ENCODE measurements at regions not wholly inside any gene's neighbourhood (a gene's known extent, or its start where the extent isn't known, plus 50 kb on each side); places are given as distances from the start of the nearest gene placed in this dataset.

DNA sequence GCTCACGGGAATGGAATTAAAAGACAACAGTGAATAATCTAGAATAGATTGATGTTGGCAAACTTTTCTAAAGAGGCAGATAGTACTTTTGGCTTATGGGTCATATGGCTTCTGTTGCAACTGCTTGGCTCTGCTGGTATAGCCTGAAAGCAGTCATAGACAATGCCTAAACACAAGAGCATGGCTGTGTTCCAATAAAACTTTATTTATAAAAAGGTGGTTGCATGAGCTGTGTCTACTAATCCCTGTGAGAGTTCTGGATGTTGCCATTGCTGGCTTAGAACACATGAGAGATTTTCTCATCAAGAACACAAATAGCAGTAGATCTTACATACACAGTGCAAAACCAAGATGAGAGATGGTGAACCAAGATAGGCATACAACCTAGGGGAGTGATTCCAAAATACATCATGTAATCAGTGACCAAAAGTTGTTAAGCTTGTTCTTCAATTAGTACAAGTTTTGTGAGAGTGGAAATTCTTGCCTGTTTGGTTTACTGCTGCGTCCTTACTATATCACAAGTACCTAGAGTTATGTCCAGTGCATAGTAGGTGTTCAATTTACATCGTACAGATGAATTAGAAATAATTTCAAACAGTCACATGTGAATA, 380.0 kb downstream of the METTL4 start:
- H4K91ac ChIP-seq (ENCODE audit: low read depth, low read length, poor library complexity): no peak overlapping the region
- no peak overlapping the region for H3K4me3 ChIP-seq (ENCODE audit: low read length in 2 of 2)
- no peaks in the 10 kb centered on the region for H3K79me1 ChIP-seq (ENCODE audit: low read depth, low read length)
- H2AFZ ChIP-seq (ENCODE audit: low read length): no peak overlapping the region
- no peak overlapping the region for H3K14ac ChIP-seq (ENCODE audit: low read length)
- no peak overlapping the region for H4K8ac ChIP-seq (ENCODE audit: low read depth, low read length)
- H3K9me3 ChIP-seq (replicated peaks in 1 of 2; ENCODE audit: control insufficient read depth in 2 of 2, insufficient read depth in 1 of 2, low read depth in 1 of 2, low read length in 2 of 2): no peaks in the 10 kb centered on the region
- H2AK5ac ChIP-seq (ENCODE audit: low read depth, low read length): no peak overlapping the region
- no peak overlapping the region for H2BK5ac ChIP-seq (ENCODE audit: low read length)
- no peak overlapping the region for H3K9ac ChIP-seq (ENCODE audit: low read depth, low read length, poor library complexity)
- no peak overlapping the region for H3K4ac ChIP-seq (ENCODE audit: low read length)
- no peak overlapping the region for H2BK120ac ChIP-seq (ENCODE audit: low read depth, low read length)
- no peak for DNase-seq (ENCODE audit: low spot score)
- no peak overlapping the region for H3K18ac ChIP-seq (ENCODE audit: low read length)
- H3K4me2 ChIP-seq (ENCODE audit: insufficient read depth, low read length, poor library complexity, severe bottlenecking): no peak overlapping the region
- no peaks in the 10 kb centered on the region for H3K4me1 ChIP-seq (ENCODE audit: control insufficient read depth in 2 of 2, insufficient read depth in 1 of 2, low read depth in 1 of 2, low read length in 2 of 2)
- no peak overlapping the region for H2BK12ac ChIP-seq (ENCODE audit: low read length)
- no CpG with 5 or more reads among the region's 3 CpGs for WGBS, 2 donors (ENCODE audit: extremely low coverage in 2 of 2, insufficient read length in 2 of 2, insufficient replicate concordance in 1 of 2)
- H3K27me3 ChIP-seq (ENCODE audit: control insufficient read depth in 3 of 3, insufficient read depth in 3 of 3, low read depth in 1 of 3, low read length in 3 of 3): no peaks in the 10 kb centered on the region
- no peak overlapping the region for H3K27ac ChIP-seq (replicated peaks; ENCODE audit: low read length)
- H3K23ac ChIP-seq (ENCODE audit: low read depth, low read length, poor library complexity): no peak overlapping the region
- no peaks in the 10 kb centered on the region for H3K36me3 ChIP-seq (replicated peaks in 1 of 2; ENCODE audit: control insufficient read depth in 2 of 2, insufficient read depth in 2 of 2, low read length in 2 of 2)
- no peak overlapping the region for H2BK15ac ChIP-seq (ENCODE audit: low read length)

DNA sequence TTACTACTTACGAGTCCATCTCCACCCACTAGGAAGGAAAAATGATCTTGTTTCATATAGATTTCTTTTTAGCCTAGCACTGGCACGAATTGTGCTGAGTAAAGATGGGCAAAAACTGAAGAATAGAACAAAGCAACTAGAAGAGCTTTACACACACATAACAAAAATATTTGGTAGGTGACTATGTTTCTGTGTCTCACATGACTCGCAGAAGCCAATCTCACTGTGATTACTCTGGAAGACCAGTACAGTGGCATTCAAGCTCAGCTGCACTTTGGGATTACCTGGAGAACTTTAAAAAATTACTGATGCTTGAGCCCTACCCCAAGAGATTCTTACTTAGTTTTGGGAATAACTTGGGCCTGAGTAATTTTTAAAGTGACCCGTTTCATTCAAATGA, 378.7 kb downstream of the METTL4 start:
- no peak overlapping the region for H4K91ac ChIP-seq (ENCODE audit: low read depth, low read length, poor library complexity)
- H3K79me1 ChIP-seq (ENCODE audit: low read depth, low read length): no peaks in the 10 kb centered on the region
- H2AK5ac ChIP-seq (ENCODE audit: low read depth, low read length): no peak overlapping the region
- H2BK15ac ChIP-seq (ENCODE audit: low read length): no peak overlapping the region
- H3K4me2 ChIP-seq (ENCODE audit: insufficient read depth, low read length, poor library complexity, severe bottlenecking): no peak overlapping the region
- H3K4me3 ChIP-seq (ENCODE audit: low read length in 2 of 2): no peak overlapping the region
- H3K9ac ChIP-seq (ENCODE audit: low read depth, low read length, poor library complexity): no peak overlapping the region
- H2AFZ ChIP-seq (ENCODE audit: low read length): no peak overlapping the region
- H3K18ac ChIP-seq (ENCODE audit: low read length): no peak overlapping the region
- H3K23ac ChIP-seq (ENCODE audit: low read depth, low read length, poor library complexity): no peak overlapping the region
- no peak for DNase-seq (ENCODE audit: low spot score)
- H2BK120ac ChIP-seq (ENCODE audit: low read depth, low read length): no peak overlapping the region
- H3K27ac ChIP-seq (replicated peaks; ENCODE audit: low read length): no peak overlapping the region
- WGBS, 2 donors (ENCODE audit: extremely low coverage in 2 of 2, insufficient read length in 2 of 2, insufficient replicate concordance in 1 of 2): no CpG with 5 or more reads among the region's 4 CpGs
- no peak overlapping the region for H4K8ac ChIP-seq (ENCODE audit: low read depth, low read length)
- H3K4me1 ChIP-seq (ENCODE audit: control insufficient read depth in 2 of 2, insufficient read depth in 1 of 2, low read depth in 1 of 2, low read length in 2 of 2): no peaks in the 10 kb centered on the region
- no peak overlapping the region for H2BK5ac ChIP-seq (ENCODE audit: low read length)
- no peak overlapping the region for H3K4ac ChIP-seq (ENCODE audit: low read length)
- no peak overlapping the region for H2BK12ac ChIP-seq (ENCODE audit: low read length)
- H3K36me3 ChIP-seq (replicated peaks in 1 of 2; ENCODE audit: control insufficient read depth in 2 of 2, insufficient read depth in 2 of 2, low read length in 2 of 2): no peaks in the 10 kb centered on the region
- no peaks in the 10 kb centered on the region for H3K9me3 ChIP-seq (replicated peaks in 1 of 2; ENCODE audit: control insufficient read depth in 2 of 2, insufficient read depth in 1 of 2, low read depth in 1 of 2, low read length in 2 of 2)
- no peak overlapping the region for H3K14ac ChIP-seq (ENCODE audit: low read length)
- no peaks in the 10 kb centered on the region for H3K27me3 ChIP-seq (ENCODE audit: control insufficient read depth in 3 of 3, insufficient read depth in 3 of 3, low read depth in 1 of 3, low read length in 3 of 3)

DNA sequence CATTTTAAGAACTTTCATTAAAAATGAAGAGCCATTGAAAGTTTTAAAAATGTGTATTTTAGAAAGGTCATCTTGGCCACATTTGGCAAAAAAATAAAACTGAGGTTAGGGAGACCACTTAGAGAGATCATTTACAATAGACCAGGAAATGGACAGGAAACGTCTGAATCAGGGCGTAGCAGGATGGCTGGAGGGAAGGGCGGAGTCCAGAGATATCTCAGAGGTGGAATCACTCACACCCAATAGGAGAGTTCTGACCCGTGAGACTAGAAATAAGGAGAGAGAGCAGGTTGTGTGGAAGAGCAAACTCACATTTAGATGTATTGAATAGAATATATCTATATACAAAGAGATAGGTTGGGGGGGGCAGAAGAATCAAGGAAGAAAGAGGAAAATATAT, 373.4 kb downstream of the METTL4 start:
- H2BK12ac ChIP-seq (ENCODE audit: low read length): no peak overlapping the region
- no peak overlapping the region for H2AFZ ChIP-seq (ENCODE audit: low read length)
- no peak overlapping the region for H3K9ac ChIP-seq (ENCODE audit: low read depth, low read length, poor library complexity)
- H2AK5ac ChIP-seq (ENCODE audit: low read depth, low read length): no peak overlapping the region
- no peak overlapping the region for H3K4me2 ChIP-seq (ENCODE audit: insufficient read depth, low read length, poor library complexity, severe bottlenecking)
- H3K4me3 ChIP-seq (ENCODE audit: low read length in 2 of 2): no peak overlapping the region
- WGBS, 2 donors (ENCODE audit: extremely low coverage in 2 of 2, insufficient read length in 2 of 2, insufficient replicate concordance in 1 of 2): no CpG with 5 or more reads among the region's 4 CpGs
- no peak overlapping the region for H3K27ac ChIP-seq (replicated peaks; ENCODE audit: low read length)
- H3K18ac ChIP-seq (ENCODE audit: low read length): no peak overlapping the region
- no peak overlapping the region for H4K8ac ChIP-seq (ENCODE audit: low read depth, low read length)
- H2BK5ac ChIP-seq (ENCODE audit: low read length): no peak overlapping the region
- H3K4ac ChIP-seq (ENCODE audit: low read length): no peak overlapping the region
- no peaks in the 10 kb centered on the region for H3K27me3 ChIP-seq (ENCODE audit: control insufficient read depth in 3 of 3, insufficient read depth in 3 of 3, low read depth in 1 of 3, low read length in 3 of 3)
- no peak overlapping the region for H2BK15ac ChIP-seq (ENCODE audit: low read length)
- H3K9me3 ChIP-seq (replicated peaks in 1 of 2; ENCODE audit: control insufficient read depth in 2 of 2, insufficient read depth in 1 of 2, low read depth in 1 of 2, low read length in 2 of 2): no peaks in the 10 kb centered on the region
- no peaks in the 10 kb centered on the region for H3K79me1 ChIP-seq (ENCODE audit: low read depth, low read length)
- no peak for DNase-seq (ENCODE audit: low spot score)
- H3K36me3 ChIP-seq (replicated peaks in 1 of 2; ENCODE audit: control insufficient read depth in 2 of 2, insufficient read depth in 2 of 2, low read length in 2 of 2): no peaks in the 10 kb centered on the region
- no peak overlapping the region for H3K23ac ChIP-seq (ENCODE audit: low read depth, low read length, poor library complexity)
- no peaks in the 10 kb centered on the region for H3K4me1 ChIP-seq (ENCODE audit: control insufficient read depth in 2 of 2, insufficient read depth in 1 of 2, low read depth in 1 of 2, low read length in 2 of 2)
- no peak overlapping the region for H3K14ac ChIP-seq (ENCODE audit: low read length)
- no peak overlapping the region for H2BK120ac ChIP-seq (ENCODE audit: low read depth, low read length)
- no peak overlapping the region for H4K91ac ChIP-seq (ENCODE audit: low read depth, low read length, poor library complexity)

- H2AFZ ChIP-seq (ENCODE audit: low read length): no peak overlapping the region
- no peak overlapping the region for H3K27ac ChIP-seq (replicated peaks; ENCODE audit: low read length)
- no peak overlapping the region for H3K4me2 ChIP-seq (ENCODE audit: insufficient read depth, low read length, poor library complexity, severe bottlenecking)
- DNase-seq (ENCODE audit: low spot score): no peak
- no peaks in the 10 kb centered on the region for H3K9me3 ChIP-seq (replicated peaks in 1 of 2; ENCODE audit: control insufficient read depth in 2 of 2, insufficient read depth in 1 of 2, low read depth in 1 of 2, low read length in 2 of 2)
- H2AK5ac ChIP-seq (ENCODE audit: low read depth, low read length): no peak overlapping the region
- no peak overlapping the region for H2BK5ac ChIP-seq (ENCODE audit: low read length)
- H2BK12ac ChIP-seq (ENCODE audit: low read length): no peak overlapping the region
- no peaks in the 10 kb centered on the region for H3K79me1 ChIP-seq (ENCODE audit: low read depth, low read length)
- no peaks in the 10 kb centered on the region for H3K4me1 ChIP-seq (ENCODE audit: control insufficient read depth in 2 of 2, insufficient read depth in 1 of 2, low read depth in 1 of 2, low read length in 2 of 2)
- H3K18ac ChIP-seq (ENCODE audit: low read length): no peak overlapping the region
- no peak overlapping the region for H3K14ac ChIP-seq (ENCODE audit: low read length)
- no peak overlapping the region for H2BK15ac ChIP-seq (ENCODE audit: low read length)
- no peak overlapping the region for H2BK120ac ChIP-seq (ENCODE audit: low read depth, low read length)
- no peak overlapping the region for H3K23ac ChIP-seq (ENCODE audit: low read depth, low read length, poor library complexity)
- no peak overlapping the region for H3K4ac ChIP-seq (ENCODE audit: low read length)
- H3K9ac ChIP-seq (ENCODE audit: low read depth, low read length, poor library complexity): no peak overlapping the region
- no peak overlapping the region for H4K91ac ChIP-seq (ENCODE audit: low read depth, low read length, poor library complexity)
- H3K27me3 ChIP-seq (ENCODE audit: control insufficient read depth in 3 of 3, insufficient read depth in 3 of 3, low read depth in 1 of 3, low read length in 3 of 3): no peaks in the 10 kb centered on the region
- no peak overlapping the region for H4K8ac ChIP-seq (ENCODE audit: low read depth, low read length)
- H3K4me3 ChIP-seq (ENCODE audit: low read length in 2 of 2): no peak overlapping the region
- WGBS, 2 donors (ENCODE audit: extremely low coverage in 2 of 2, insufficient read length in 2 of 2, insufficient replicate concordance in 1 of 2): no CpG with 5 or more reads among the region's 2 CpGs
- no peaks in the 10 kb centered on the region for H3K36me3 ChIP-seq (replicated peaks in 1 of 2; ENCODE audit: control insufficient read depth in 2 of 2, insufficient read depth in 2 of 2, low read length in 2 of 2)
Measured at GRCh38 chr18:2199060-2199459, 372.2 kb downstream of the METTL4 start.
